ENCODE measurements at regions not wholly inside any gene's neighbourhood (a gene's known extent, or its start where the extent isn't known, plus 50 kb on each side); places are given as distances from the start of the nearest gene placed in this dataset.

DNA sequence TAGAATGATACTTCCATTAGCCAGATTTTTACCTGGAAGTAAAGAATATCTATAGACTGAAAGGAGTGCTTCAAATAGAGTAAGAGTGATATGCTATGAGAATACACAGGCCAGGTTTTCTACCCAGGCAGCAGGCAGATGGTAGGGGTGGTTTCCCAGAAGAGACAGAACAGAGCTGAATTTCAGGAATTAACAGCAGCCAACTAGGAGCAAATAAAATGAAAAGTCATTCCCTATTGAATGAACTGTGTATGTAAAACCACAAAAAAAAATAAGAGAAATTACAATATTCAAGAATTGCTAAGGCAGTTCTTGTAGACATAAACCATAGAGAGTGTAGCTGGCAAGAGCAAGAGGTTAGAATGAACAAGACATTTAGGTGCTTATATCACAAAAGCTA, 336.8 kb downstream of the KCNJ3 start:
- H3K4me3 Mint-ChIP-seq: no peak overlapping the region
- no peaks in the 10 kb centered on the region for H3K27me3 Mint-ChIP-seq (ENCODE audit: low read depth, poor library complexity)
- TF ChIP-seq, protein P1, sequence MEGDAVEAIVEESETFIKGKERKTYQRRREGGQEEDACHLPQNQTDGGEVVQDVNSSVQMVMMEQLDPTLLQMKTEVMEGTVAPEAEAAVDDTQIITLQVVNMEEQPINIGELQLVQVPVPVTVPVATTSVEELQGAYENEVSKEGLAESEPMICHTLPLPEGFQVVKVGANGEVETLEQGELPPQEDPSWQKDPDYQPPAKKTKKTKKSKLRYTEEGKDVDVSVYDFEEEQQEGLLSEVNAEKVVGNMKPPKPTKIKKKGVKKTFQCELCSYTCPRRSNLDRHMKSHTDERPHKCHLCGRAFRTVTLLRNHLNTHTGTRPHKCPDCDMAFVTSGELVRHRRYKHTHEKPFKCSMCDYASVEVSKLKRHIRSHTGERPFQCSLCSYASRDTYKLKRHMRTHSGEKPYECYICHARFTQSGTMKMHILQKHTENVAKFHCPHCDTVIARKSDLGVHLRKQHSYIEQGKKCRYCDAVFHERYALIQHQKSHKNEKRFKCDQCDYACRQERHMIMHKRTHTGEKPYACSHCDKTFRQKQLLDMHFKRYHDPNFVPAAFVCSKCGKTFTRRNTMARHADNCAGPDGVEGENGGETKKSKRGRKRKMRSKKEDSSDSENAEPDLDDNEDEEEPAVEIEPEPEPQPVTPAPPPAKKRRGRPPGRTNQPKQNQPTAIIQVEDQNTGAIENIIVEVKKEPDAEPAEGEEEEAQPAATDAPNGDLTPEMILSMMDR (IDR thresholded peaks at IDR 0.05): no peak
- no peak for DNase-seq
- H3K9me3 Mint-ChIP-seq: no peaks in the 10 kb centered on the region
- H3K36me3 Mint-ChIP-seq (ENCODE audit: low read depth): no peaks in the 10 kb centered on the region
- no peak overlapping the region for H3K27ac Mint-ChIP-seq
- H3K4me1 Mint-ChIP-seq: no peaks in the 10 kb centered on the region

GRCh38 chr2:155033652-155034051, 335.2 kb downstream of the KCNJ3 start:
- H3K4me3 Mint-ChIP-seq: no peak overlapping the region
- DNase-seq: no peak
- no peaks in the 10 kb centered on the region for H3K9me3 Mint-ChIP-seq
- no peaks in the 10 kb centered on the region for H3K27me3 Mint-ChIP-seq (ENCODE audit: low read depth, poor library complexity)
- no peak overlapping the region for H3K27ac Mint-ChIP-seq
- H3K36me3 Mint-ChIP-seq (ENCODE audit: low read depth): no peaks in the 10 kb centered on the region
- H3K4me1 Mint-ChIP-seq: no peaks in the 10 kb centered on the region
- TF ChIP-seq, protein P1 (IDR thresholded peaks at IDR 0.05): no peak

GRCh38 chr2:155030296-155030695, 331.8 kb downstream of the KCNJ3 start:
- H3K9me3 Mint-ChIP-seq: no peaks in the 10 kb centered on the region
- H3K27ac Mint-ChIP-seq: no peak overlapping the region
- no peak for DNase-seq
- no peak overlapping the region for H3K4me3 Mint-ChIP-seq
- H3K4me1 Mint-ChIP-seq: no peaks in the 10 kb centered on the region
- no peaks in the 10 kb centered on the region for H3K36me3 Mint-ChIP-seq (ENCODE audit: low read depth)
- no peaks in the 10 kb centered on the region for H3K27me3 Mint-ChIP-seq (ENCODE audit: low read depth, poor library complexity)
- TF ChIP-seq, protein P1 (IDR thresholded peaks at IDR 0.05): no peak

DNA sequence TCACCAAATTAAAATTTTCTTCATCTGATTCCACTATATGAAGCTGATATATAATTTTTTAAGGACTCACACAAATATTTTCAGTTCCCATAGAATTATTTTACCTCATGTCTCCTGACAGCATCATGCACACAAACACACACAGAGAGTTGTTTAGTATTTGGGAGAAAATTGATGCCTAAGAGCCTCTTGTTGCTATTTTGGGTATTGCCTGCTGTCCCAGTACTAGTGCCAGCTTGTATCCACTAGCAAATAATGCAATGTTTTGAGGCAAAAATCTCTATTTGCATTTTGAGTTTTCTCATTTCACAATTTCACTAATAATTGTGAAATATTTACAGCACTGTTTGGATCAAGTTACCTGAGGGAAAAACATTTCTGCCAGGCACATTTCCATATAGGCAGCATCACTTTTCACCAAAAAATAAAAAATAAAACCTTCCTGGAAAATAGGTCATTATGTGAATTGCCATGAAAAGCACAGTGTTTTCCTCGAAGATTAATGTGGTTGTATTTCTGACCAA, 328.2 kb downstream of the KCNJ3 start:
- Mint-ChIP-seq H3K4me3 (no peak overlapping the region), H3K27ac (no peak overlapping the region), H3K36me3 (ENCODE audit: low read depth) (no peaks in the 10 kb centered on the region), H3K4me1 (no peaks in the 10 kb centered on the region), H3K27me3 (ENCODE audit: low read depth, poor library complexity) (no peaks in the 10 kb centered on the region), H3K9me3 (no peaks in the 10 kb centered on the region)
- no peak for DNase-seq
- TF ChIP-seq, protein P1 (IDR thresholded peaks at IDR 0.05): no peak

- Mint-ChIP-seq H3K36me3 (ENCODE audit: low read depth) (no peaks in the 10 kb centered on the region), H3K27ac (no peak overlapping the region), H3K27me3 (ENCODE audit: low read depth, poor library complexity) (no peaks in the 10 kb centered on the region), H3K4me3 (no peak overlapping the region), H3K9me3 (no peaks in the 10 kb centered on the region), H3K4me1 (no peaks in the 10 kb centered on the region)
- TF ChIP-seq, protein P1 (IDR thresholded peaks at IDR 0.05): no peak
- DNase-seq: no peak
Measured at GRCh38 chr2:155023674-155024073, 325.2 kb downstream of the KCNJ3 start.

GRCh38 chr2:155022531-155022930, 324.0 kb downstream of the KCNJ3 start:
- TF ChIP-seq, protein P1 (IDR thresholded peaks at IDR 0.05): no peak
- Mint-ChIP-seq H3K27ac (no peak overlapping the region), H3K4me3 (no peak overlapping the region), H3K36me3 (ENCODE audit: low read depth) (no peaks in the 10 kb centered on the region), H3K4me1 (no peaks in the 10 kb centered on the region), H3K9me3 (no peaks in the 10 kb centered on the region), H3K27me3 (ENCODE audit: low read depth, poor library complexity) (no peaks in the 10 kb centered on the region)
- no peak for DNase-seq
